Transverse colon (tissue), 4 donors: ENCODE measurements at regions not wholly inside any gene's neighbourhood (a gene's known extent, or its start where the extent isn't known, plus 50 kb on each side); places are given as distances from the start of the nearest gene placed in this dataset.

ENCODE experiments used
- CTCF ChIP-seq, 5 experiments: fragments of 200-600 bp in 3 of 5; fragments of 450-650 bp in 2 of 5; sonication (generic) in 3 of 5; IDR thresholded peaks; 1 replicate in 2 of 5; 2 replicates in 3 of 5; pipeline ENCODE4 v1.5.1; 2016 to 2017; ENCODE audit warnings: antibody characterized with exemption in 5 of 5, inconsistent platforms in 3 of 5, mild to moderate bottlenecking in 2 of 5, moderate library complexity in 1 of 5
- POLR2A ChIP-seq: fragments of 450-650 bp; IDR thresholded peaks from one replicate; pipeline ENCODE4 v1.6.1; 2016; ENCODE audit warnings: antibody characterized with exemption, mild to moderate bottlenecking, moderate library complexity
- POLR2AphosphoS5 ChIP-seq, 3 donors: sonication (generic); formaldehyde crosslinking; IDR thresholded peaks; one replicate each; pipeline ENCODE4 v1.6.1; 2016; ENCODE audit warnings: antibody characterized with exemption in 3 of 3

- no peak for TF ChIP-seq POLR2A
- TF ChIP-seq CTCF (IDR thresholded peaks at IDR 0.05): no peak
- TF ChIP-seq POLR2AphosphoS5 (IDR thresholded peaks at IDR 0.05): no peak
Observed at GRCh38 chr5:17803971-17804370, 169.7 kb downstream of the TAF11L14 start.
